ENCODE measurements at regions not wholly inside any gene's neighbourhood (a gene's known extent, or its start where the extent isn't known, plus 50 kb on each side); places are given as distances from the start of the nearest gene placed in this dataset.

GRCh38 chr2:59276033-59276432 lies 1034.9 kb upstream of the FANCL start:
- no peaks in the 10 kb centered on the region for H3K36me3 ChIP-seq (ENCODE audit: control insufficient read depth, insufficient read depth, low read length)
- no peaks in the 10 kb centered on the region for H3K4me1 ChIP-seq (ENCODE audit: control insufficient read depth, insufficient read depth, low read length)
- H3K27ac ChIP-seq (ENCODE audit: low read length) = no peak overlapping the region
- no peak for DNase-seq (ENCODE audit: low read depth, low spot score)
- H3K4me3 ChIP-seq (ENCODE audit: low read depth in 2 of 2, low read length in 2 of 2) = no peak overlapping the region
- no peaks in the 10 kb centered on the region for H3K27me3 ChIP-seq (ENCODE audit: control insufficient read depth, insufficient read depth, low read length)
- TF ChIP-seq CTCF (IDR thresholded peaks at IDR 0.05) = peak; percentile 42
- TF ChIP-seq TCF7L2 (IDR thresholded peaks at IDR 0.05; ENCODE audit: low read depth, low read length) = no peak
- ChIA-PET POLR2A (interaction anchor here (0.6 kb wide), 1 partner anchor 64 kb away, joined by 3 read pairs; no protein-coding TSS in a partner anchor), CTCF (no interaction called here)
- H3K9me3 ChIP-seq (ENCODE audit: control insufficient read depth, insufficient read depth, low read depth, low read length) = no peaks in the 10 kb centered on the region
- ATAC-seq = no peak
- no TSS peak for BruUV-seq (replicated peaks)
- intact Hi-C loops (cut with micrococcal nuclease; ENCODE audit: unreplicated experiment) = no loop called here
- in situ Hi-C loops (cut with HindIII; ENCODE audit: low pct_unique_long_range_greater_than_20kb, low sequenced_read_pairs) = no loop called here

- BruUV-seq (replicated peaks) = no TSS peak
- H3K4me1 ChIP-seq (ENCODE audit: control insufficient read depth, insufficient read depth, low read length) = no peaks in the 10 kb centered on the region
- H3K36me3 ChIP-seq (ENCODE audit: control insufficient read depth, insufficient read depth, low read length) = no peaks in the 10 kb centered on the region
- TF ChIP-seq POLR2AphosphoS5 (IDR thresholded peaks at IDR 0.05; ENCODE audit: low read depth, low read length) = no peak
- no peak for TF ChIP-seq SIN3A (IDR thresholded peaks at IDR 0.05; ENCODE audit: borderline replicate concordance, insufficient read depth, low read depth, low read length)
- TF ChIP-seq, protein P1, sequence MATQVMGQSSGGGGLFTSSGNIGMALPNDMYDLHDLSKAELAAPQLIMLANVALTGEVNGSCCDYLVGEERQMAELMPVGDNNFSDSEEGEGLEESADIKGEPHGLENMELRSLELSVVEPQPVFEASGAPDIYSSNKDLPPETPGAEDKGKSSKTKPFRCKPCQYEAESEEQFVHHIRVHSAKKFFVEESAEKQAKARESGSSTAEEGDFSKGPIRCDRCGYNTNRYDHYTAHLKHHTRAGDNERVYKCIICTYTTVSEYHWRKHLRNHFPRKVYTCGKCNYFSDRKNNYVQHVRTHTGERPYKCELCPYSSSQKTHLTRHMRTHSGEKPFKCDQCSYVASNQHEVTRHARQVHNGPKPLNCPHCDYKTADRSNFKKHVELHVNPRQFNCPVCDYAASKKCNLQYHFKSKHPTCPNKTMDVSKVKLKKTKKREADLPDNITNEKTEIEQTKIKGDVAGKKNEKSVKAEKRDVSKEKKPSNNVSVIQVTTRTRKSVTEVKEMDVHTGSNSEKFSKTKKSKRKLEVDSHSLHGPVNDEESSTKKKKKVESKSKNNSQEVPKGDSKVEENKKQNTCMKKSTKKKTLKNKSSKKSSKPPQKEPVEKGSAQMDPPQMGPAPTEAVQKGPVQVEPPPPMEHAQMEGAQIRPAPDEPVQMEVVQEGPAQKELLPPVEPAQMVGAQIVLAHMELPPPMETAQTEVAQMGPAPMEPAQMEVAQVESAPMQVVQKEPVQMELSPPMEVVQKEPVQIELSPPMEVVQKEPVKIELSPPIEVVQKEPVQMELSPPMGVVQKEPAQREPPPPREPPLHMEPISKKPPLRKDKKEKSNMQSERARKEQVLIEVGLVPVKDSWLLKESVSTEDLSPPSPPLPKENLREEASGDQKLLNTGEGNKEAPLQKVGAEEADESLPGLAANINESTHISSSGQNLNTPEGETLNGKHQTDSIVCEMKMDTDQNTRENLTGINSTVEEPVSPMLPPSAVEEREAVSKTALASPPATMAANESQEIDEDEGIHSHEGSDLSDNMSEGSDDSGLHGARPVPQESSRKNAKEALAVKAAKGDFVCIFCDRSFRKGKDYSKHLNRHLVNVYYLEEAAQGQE (IDR thresholded peaks at IDR 0.05; ENCODE audit: insufficient read depth in 1 of 2, low read depth in 2 of 2, low read length in 1 of 2) = no peak
- TF ChIP-seq TCF7L2 (IDR thresholded peaks at IDR 0.05; ENCODE audit: low read depth, low read length) = no peak
- TF ChIP-seq CTCF (IDR thresholded peaks at IDR 0.05) = no peak
- ChIA-PET CTCF (no interaction called here), POLR2A (no interaction called here)
- intact Hi-C loops (cut with micrococcal nuclease; ENCODE audit: unreplicated experiment) = no loop called here
- no peaks in the 10 kb centered on the region for H3K27me3 ChIP-seq (ENCODE audit: control insufficient read depth, insufficient read depth, low read length)
- in situ Hi-C loops (cut with HindIII; ENCODE audit: low pct_unique_long_range_greater_than_20kb, low sequenced_read_pairs) = no loop called here
- ATAC-seq (no peak), DNase-seq (ENCODE audit: low read depth, low spot score) (no peak)
- no peak overlapping the region for H3K27ac ChIP-seq (ENCODE audit: low read length)
- H3K4me3 ChIP-seq (ENCODE audit: low read depth in 2 of 2, low read length in 2 of 2) = no peak overlapping the region
- no peaks in the 10 kb centered on the region for H3K9me3 ChIP-seq (ENCODE audit: control insufficient read depth, insufficient read depth, low read depth, low read length)
Measured at GRCh38 chr2:59266453-59266852, 1025.3 kb upstream of the FANCL start.

DNA sequence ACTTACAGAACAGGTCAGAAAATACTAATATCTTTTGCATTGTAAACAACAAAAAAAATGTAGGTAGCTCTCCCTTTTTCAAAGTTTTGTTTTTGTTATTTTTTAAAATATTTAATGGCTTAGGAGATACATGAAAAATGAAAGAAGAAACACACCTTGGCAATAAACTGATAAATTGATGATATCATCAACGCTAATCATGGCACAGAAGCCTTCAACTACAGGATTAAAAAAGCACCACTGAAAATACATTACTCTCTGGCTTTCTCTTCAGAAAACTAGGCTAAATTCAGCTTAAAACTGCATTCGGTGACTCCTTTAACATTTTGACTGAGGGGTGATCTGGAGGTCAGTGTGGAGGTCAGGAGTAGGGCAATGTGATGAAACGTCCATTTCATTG lies 1018.8 kb upstream of the FANCL start:
- H3K27me3 ChIP-seq (ENCODE audit: control insufficient read depth, insufficient read depth, low read length) = no peaks in the 10 kb centered on the region
- no TSS peak for BruUV-seq (replicated peaks)
- POLR2A ChIA-PET = no interaction called here
- TF ChIP-seq, protein P1 (IDR thresholded peaks at IDR 0.05; ENCODE audit: insufficient read depth in 1 of 2, low read depth in 2 of 2, low read length in 1 of 2) = no peak
- no peak for TF ChIP-seq CTCF (IDR thresholded peaks at IDR 0.05)
- TF ChIP-seq SIN3A (IDR thresholded peaks at IDR 0.05; ENCODE audit: borderline replicate concordance, insufficient read depth, low read depth, low read length) = no peak
- no peak for TF ChIP-seq POLR2AphosphoS5 (IDR thresholded peaks at IDR 0.05; ENCODE audit: low read depth, low read length)
- TF ChIP-seq TCF7L2 (IDR thresholded peaks at IDR 0.05; ENCODE audit: low read depth, low read length) = no peak
- no peak overlapping the region for H3K4me3 ChIP-seq (ENCODE audit: low read depth in 2 of 2, low read length in 2 of 2)
- H3K9me3 ChIP-seq (ENCODE audit: control insufficient read depth, insufficient read depth, low read depth, low read length) = no peaks in the 10 kb centered on the region
- DNase-seq (ENCODE audit: low read depth, low spot score) (no peak), ATAC-seq (no peak)
- H3K27ac ChIP-seq (ENCODE audit: low read length) = no peak overlapping the region
- CTCF ChIA-PET = no interaction called here
- in situ Hi-C loops (cut with HindIII; ENCODE audit: low pct_unique_long_range_greater_than_20kb, low sequenced_read_pairs) (no loop called here), intact Hi-C loops (cut with micrococcal nuclease; ENCODE audit: unreplicated experiment) (no loop called here)
- no peaks in the 10 kb centered on the region for H3K4me1 ChIP-seq (ENCODE audit: control insufficient read depth, insufficient read depth, low read length)
- no peaks in the 10 kb centered on the region for H3K36me3 ChIP-seq (ENCODE audit: control insufficient read depth, insufficient read depth, low read length)
